HG03354 (cell line): ENCODE measurements at regions not wholly inside any gene's neighbourhood (a gene's known extent, or its start where the extent isn't known, plus 50 kb on each side); places are given as distances from the start of the nearest gene placed in this dataset.

ENCODE experiments used
- ATAC-seq: cut with Tn5 transposase; IDR thresholded peaks from one replicate; pipeline ENCODE4 v1.9.1; 2021; ENCODE audit warnings: mild to moderate bottlenecking; ENCODE audit not compliant: unreplicated experiment, poor library complexity, severe bottlenecking

GRCh38 chr2:33782395-33783230 is 183.5 kb upstream of the FAM98A start:
- no peak for ATAC-seq

- ATAC-seq, result no peak
These were observed 178.7 kb upstream of the FAM98A start for GRCh38 chr2:33777786-33778185.

- no peak for ATAC-seq
These were observed 176.2 kb upstream of the FAM98A start for GRCh38 chr2:33775306-33775705.

- ATAC-seq, result no peak
These were observed 170.9 kb upstream of the FAM98A start for GRCh38 chr2:33770023-33770422.

- ATAC-seq, result no peak
These were observed 167.1 kb upstream of the FAM98A start for GRCh38 chr2:33766175-33766574.

GRCh38 chr2:33765122-33765521 is 166.0 kb upstream of the FAM98A start:
- ATAC-seq, result peak; percentile 48

GRCh38 chr2:33764551-33764950 is 165.5 kb upstream of the FAM98A start:
- no peak for ATAC-seq

- no peak for ATAC-seq
These were observed 164.7 kb upstream of the FAM98A start for GRCh38 chr2:33763671-33764310.

- ATAC-seq, result no peak
These were observed 163.5 kb upstream of the FAM98A start for GRCh38 chr2:33762636-33763035.

GRCh38 chr2:33746208-33746800 is 147.2 kb upstream of the FAM98A start:
- no peak for ATAC-seq

- no peak for ATAC-seq
These were observed 136.0 kb upstream of the FAM98A start for GRCh38 chr2:33735096-33735495.

GRCh38 chr2:33730804-33731203 is 131.7 kb upstream of the FAM98A start:
- ATAC-seq, result no peak

GRCh38 chr2:33730193-33730592 is 131.1 kb upstream of the FAM98A start:
- ATAC-seq, result no peak

GRCh38 chr2:33729353-33729752 is 130.3 kb upstream of the FAM98A start:
- no peak for ATAC-seq

- ATAC-seq, result no peak
These were observed 129.0 kb upstream of the FAM98A start for GRCh38 chr2:33728106-33728505.

- ATAC-seq, result no peak
These were observed 128.4 kb upstream of the FAM98A start for GRCh38 chr2:33727361-33728032.

GRCh38 chr2:33726415-33726814 is 127.3 kb upstream of the FAM98A start:
- ATAC-seq, result no peak

GRCh38 chr2:33723329-33723728 is 124.2 kb upstream of the FAM98A start:
- ATAC-seq, result no peak

GRCh38 chr2:33719067-33719466 is 120.0 kb upstream of the FAM98A start:
- ATAC-seq, result no peak

- ATAC-seq, result no peak
These were observed 113.6 kb upstream of the FAM98A start for GRCh38 chr2:33712674-33713073.
